Activated CD4-positive, alpha-beta T cell treated with anti-CD3 and anti-CD28 coated beads, Interleukin-2, amount 50 U/mL, for 16 hours (primary cell): ENCODE measurements at regions not wholly inside any gene's neighbourhood (a gene's known extent, or its start where the extent isn't known, plus 50 kb on each side); places are given as distances from the start of the nearest gene placed in this dataset.
A peak's percentile ranks its signal among the peaks of the same experiment; 100 is the strongest.

Source experiments
- DNase-seq: peaks from one replicate; pipeline ENCODE4 v3.0.0-alpha.2; 2020

GRCh38 chr13:76745261-76746200 is 140.7 kb downstream of the KCTD12 start:
- DNase-seq, result peak; percentile 18

GRCh38 chr13:76741624-76742023 is 144.6 kb downstream of the KCTD12 start:
- DNase-seq, result no peak

- DNase-seq, result no peak
Measured at GRCh38 chr13:76741046-76741445, 145.2 kb downstream of the KCTD12 start.

GRCh38 chr13:76738616-76739015 is 147.6 kb downstream of the KCTD12 start:
- DNase-seq, result no peak

GRCh38 chr13:76737526-76737925 is 148.7 kb downstream of the KCTD12 start:
- DNase-seq, result no peak

- no peak for DNase-seq
Measured at GRCh38 chr13:76735641-76736040, 150.6 kb downstream of the KCTD12 start.

GRCh38 chr13:76733671-76734070 is 152.5 kb downstream of the KCTD12 start:
- no peak for DNase-seq

GRCh38 chr13:76732367-76732766 is 153.8 kb downstream of the KCTD12 start:
- DNase-seq, result no peak

GRCh38 chr13:76730220-76730619 is 156.0 kb downstream of the KCTD12 start:
- no peak for DNase-seq

GRCh38 chr13:76729691-76730090 is 156.5 kb downstream of the KCTD12 start:
- DNase-seq, result no peak

GRCh38 chr13:76725896-76726295 is 160.3 kb downstream of the KCTD12 start:
- no peak for DNase-seq

- DNase-seq, result no peak
Measured at GRCh38 chr13:76725211-76725610, 161.0 kb downstream of the KCTD12 start.

GRCh38 chr13:76724421-76724820 is 161.8 kb downstream of the KCTD12 start:
- DNase-seq, result no peak

- DNase-seq, result no peak
Measured at GRCh38 chr13:76723551-76724232, 162.5 kb downstream of the KCTD12 start.

- DNase-seq, result no peak
Measured at GRCh38 chr13:76722782-76723181, 163.4 kb downstream of the KCTD12 start.

GRCh38 chr13:76720821-76721220 is 165.4 kb downstream of the KCTD12 start:
- DNase-seq, result no peak

GRCh38 chr13:76720416-76720815 is 165.8 kb downstream of the KCTD12 start:
- DNase-seq, result no peak

- no peak for DNase-seq
Measured at GRCh38 chr13:76719955-76720354, 166.2 kb downstream of the KCTD12 start.

- no peak for DNase-seq
Measured at GRCh38 chr13:76717092-76717491, 169.1 kb downstream of the KCTD12 start.

GRCh38 chr13:76715621-76716020 is 170.6 kb downstream of the KCTD12 start:
- DNase-seq, result no peak

- DNase-seq, result no peak
Measured at GRCh38 chr13:76715075-76715474, 171.1 kb downstream of the KCTD12 start.

- no peak for DNase-seq
Measured at GRCh38 chr13:76713280-76713679, 172.9 kb downstream of the KCTD12 start.

- DNase-seq, result no peak
Measured at GRCh38 chr13:76711550-76712182, 174.5 kb downstream of the KCTD12 start.

GRCh38 chr13:76709851-76710250 is 176.4 kb downstream of the KCTD12 start:
- no peak for DNase-seq
